Inferior parietal cortex (tissue), 1 donor: ENCODE measurements at regions not wholly inside any gene's neighbourhood (a gene's known extent, or its start where the extent isn't known, plus 50 kb on each side); places are given as distances from the start of the nearest gene placed in this dataset.

ENCODE experiments used
- DNase-seq: peaks from one replicate; pipeline ENCODE4 v3.0.0-alpha.2; 2016; ENCODE audit errors: extremely low spot score

GRCh38 chr13:76213423-76213904, 577.3 kb downstream of the LMO7 start:
- DNase-seq, result no peak

- no peak for DNase-seq
Observed at GRCh38 chr13:76210262-76210661, 574.1 kb downstream of the LMO7 start.

DNA sequence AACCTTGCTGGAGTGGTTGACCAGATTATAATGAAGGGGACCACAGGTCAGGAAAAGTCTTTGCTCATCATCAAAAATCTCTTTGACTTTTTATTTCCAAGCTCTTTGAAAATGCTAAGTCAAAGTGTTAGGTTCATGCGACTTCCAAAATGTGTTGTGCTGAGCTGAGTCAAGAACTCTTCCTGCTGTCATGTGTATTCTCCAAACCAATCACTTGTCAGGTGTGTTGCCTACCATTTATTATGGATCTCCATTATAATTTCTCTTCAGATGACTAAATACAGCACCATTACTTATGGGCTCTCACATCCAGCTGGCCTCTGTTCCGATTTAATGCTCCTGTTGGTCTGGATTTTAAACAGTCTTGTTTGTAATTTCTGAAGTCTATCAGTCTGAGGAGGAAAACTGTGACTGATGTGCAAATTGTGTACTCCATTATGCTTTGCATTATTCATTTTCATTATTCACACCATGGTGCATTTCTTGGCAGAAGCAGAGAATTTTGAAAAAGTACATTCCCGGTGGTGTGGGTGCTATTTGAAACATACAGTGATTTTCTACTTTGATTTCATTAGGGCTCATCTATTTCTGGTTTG, 562.5 kb downstream of the LMO7 start:
- no peak for DNase-seq

DNA sequence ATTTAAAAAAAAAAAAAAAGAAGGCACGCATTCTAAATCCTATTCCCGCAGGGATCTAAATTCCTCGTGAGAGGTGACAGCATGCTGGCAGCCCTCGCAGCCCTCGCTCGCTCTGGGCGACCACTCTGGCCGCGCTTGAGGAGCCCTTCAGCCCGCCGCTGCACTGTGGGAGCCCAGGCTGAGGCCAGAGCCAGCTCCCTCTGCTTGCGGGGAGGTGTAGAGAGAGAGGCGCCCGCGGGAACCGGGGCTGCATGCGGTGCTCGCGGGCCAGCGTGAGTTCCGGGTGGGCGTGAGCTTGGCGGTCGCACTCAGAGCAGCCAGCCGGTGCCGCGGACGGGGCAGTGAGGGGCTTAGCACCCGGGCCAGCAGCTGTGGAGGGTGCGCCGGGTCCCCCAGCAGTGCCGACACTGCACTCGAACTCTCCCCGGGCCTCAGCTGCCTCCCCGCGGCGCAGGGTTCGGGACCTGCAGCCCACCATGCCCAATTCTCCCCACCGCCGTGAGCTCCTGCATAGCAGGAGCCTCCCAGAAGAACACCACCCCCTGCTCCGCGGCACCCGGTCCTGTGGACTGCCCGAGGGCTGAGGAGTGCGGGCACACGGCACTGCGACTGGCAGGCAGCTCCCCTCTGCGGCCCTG, 553.9 kb downstream of the LMO7 start:
- no peak for DNase-seq

- no peak for DNase-seq
Observed at GRCh38 chr13:76175961-76176725, 540.0 kb downstream of the LMO7 start.

GRCh38 chr13:76168661-76169060, 532.5 kb downstream of the LMO7 start:
- DNase-seq, result no peak

DNA sequence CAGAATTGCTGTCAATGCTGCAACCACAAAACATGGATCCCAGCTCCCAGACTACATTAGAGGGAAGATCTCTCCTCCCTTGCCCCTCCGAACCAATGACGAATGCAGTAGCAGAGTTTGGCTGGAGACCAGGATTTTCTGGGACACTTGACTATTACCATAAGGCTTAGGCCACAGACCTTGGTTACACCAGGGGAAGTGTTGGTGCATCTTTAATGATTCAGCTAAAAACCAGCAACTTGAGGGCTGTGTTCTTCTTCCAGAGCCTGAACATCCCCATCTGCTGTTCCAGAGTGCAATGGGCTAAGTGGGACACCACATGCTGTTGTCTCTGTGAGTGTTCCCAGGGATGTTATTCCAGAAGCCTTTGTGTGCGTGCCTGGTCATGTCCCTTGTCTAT, 528.2 kb downstream of the LMO7 start:
- DNase-seq, result no peak

GRCh38 chr13:76163761-76164160, 527.6 kb downstream of the LMO7 start:
- no peak for DNase-seq

- DNase-seq, result no peak
Observed at GRCh38 chr13:76160961-76161925, 525.1 kb downstream of the LMO7 start.

DNA sequence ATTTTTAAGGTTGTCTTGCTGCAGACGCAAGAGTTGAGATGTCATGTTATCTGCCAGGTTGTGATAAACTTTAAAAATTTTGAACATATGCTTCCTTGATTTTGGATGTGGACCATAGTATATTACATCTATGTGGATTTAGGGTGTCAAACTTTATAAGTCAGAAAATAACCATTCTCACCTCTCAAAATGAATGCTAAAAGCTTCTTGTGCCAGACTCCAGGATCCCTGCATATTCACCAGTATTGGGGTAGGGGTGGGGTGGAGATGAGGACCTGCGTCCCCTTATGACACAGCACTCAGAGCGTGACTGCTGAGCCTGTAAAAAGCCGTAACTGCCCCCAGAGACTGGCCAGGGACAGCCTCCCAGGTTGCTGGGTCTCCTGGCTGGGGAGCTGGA, 524.4 kb downstream of the LMO7 start:
- no peak for DNase-seq

DNA sequence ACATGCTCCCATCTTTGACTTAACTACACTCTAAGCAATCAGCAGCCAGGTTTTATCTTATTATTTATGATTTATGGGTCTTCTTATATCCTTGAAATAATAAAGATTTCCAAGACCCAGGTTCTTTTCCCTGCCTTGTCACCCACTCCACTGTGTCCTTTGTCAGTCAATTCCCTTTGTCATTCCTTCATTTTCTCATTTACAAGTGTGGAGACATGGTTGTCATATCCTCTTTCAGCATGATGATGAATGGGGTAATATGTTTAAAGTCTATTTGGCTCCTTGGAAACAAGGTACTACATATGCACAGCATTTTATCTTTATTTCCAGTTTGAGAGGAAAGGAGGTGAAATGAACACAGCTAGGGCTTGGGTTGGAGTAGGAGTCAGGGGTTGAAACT, 521.8 kb downstream of the LMO7 start:
- DNase-seq, result no peak

DNA sequence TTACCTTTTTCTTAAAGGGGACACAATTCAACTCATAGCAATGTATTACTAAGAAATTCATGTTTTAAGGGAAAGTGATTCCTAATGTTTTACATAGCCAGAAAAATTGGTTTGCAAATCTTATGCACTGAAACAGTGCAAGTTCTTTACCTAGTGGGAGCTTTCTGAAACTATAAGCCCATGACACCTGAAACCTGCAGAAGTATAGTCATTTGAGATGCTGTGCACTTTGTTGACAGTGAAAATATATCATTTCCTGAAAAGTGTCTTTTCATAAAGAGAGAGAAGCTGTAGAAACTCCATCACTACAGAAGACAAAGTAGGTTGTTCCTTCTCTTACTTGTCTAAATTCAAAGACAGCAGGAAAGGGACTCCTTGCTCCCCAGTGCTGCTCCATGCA, 517.1 kb downstream of the LMO7 start:
- no peak for DNase-seq

GRCh38 chr13:76148926-76149325, 512.8 kb downstream of the LMO7 start:
- DNase-seq, result no peak

- DNase-seq, result no peak
Observed at GRCh38 chr13:76148374-76148773, 512.2 kb downstream of the LMO7 start.

DNA sequence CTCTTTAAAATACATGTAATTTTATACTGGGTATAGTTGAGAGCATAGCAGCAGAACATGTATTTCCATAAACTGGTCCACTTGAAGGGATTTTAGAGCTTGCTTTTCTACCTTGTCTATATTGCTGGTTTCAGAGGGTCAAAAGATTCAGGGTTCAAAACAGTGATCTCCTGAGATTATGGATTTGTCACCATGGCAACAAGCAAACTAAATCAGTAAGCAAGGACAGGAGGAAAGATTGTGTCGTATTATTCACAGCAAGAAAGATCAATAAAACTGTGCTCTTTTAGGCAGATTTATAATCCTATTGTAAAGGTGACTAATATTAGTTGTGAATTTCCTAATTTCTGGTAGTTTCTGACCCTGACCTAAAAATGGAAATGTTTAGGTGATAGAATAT, 496.4 kb downstream of the LMO7 start:
- no peak for DNase-seq

GRCh38 chr13:76131551-76131950, 495.4 kb downstream of the LMO7 start:
- no peak for DNase-seq

- DNase-seq, result no peak
Observed at GRCh38 chr13:76129305-76130000, 493.3 kb downstream of the LMO7 start.

GRCh38 chr13:76127922-76128321, 491.8 kb downstream of the LMO7 start:
- no peak for DNase-seq

GRCh38 chr13:76123548-76123947, 487.4 kb downstream of the LMO7 start:
- no peak for DNase-seq

DNA sequence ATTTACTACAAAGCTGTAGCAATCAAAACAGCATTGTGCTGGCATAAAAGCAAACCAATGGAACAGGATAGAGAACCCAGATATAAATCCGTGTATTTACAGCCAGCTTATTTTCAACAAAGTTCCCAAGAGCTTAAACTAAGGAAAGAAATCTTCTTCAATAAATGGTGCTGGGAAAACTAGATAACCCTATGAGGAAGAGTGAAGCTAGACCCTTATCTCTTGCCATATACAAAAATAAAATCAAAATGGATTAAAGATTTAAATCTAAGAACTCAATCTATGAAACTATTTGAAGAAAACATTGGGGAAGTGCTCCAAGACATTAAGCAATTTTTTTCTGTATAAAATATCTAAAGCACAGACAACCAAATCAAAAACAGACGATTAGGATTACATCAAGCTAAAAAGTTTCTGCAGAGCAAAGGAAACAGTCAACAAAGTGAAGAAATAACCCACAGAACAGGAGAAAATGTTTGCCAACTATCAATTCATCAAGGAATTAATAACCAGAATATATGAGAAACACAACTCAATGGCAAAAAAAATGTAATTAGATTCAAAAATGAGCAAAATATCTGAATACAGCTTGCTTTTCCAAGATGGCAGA, 480.7 kb downstream of the LMO7 start:
- no peak for DNase-seq

DNA sequence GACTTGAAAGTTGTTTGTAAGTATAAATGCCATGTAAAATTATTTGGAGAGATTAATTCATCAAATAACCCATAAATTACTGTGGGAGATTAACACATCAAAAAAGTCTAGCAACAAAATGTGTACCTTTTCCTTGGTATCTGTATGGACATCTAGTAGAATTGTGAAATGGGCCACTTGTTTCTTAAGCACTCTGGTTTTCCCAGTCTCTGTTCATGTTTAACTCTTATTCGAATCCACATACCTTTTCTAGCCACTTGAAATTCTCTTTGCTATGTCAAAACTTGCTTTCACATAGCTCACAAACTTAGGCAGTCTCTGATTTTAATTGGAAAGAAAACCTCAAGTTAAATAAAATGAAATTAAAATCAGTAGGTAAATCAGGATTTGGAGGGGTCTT, 470.6 kb downstream of the LMO7 start:
- no peak for DNase-seq
